ENCODE measurements at regions not wholly inside any gene's neighbourhood (a gene's known extent, or its start where the extent isn't known, plus 50 kb on each side); places are given as distances from the start of the nearest gene placed in this dataset.

DNA sequence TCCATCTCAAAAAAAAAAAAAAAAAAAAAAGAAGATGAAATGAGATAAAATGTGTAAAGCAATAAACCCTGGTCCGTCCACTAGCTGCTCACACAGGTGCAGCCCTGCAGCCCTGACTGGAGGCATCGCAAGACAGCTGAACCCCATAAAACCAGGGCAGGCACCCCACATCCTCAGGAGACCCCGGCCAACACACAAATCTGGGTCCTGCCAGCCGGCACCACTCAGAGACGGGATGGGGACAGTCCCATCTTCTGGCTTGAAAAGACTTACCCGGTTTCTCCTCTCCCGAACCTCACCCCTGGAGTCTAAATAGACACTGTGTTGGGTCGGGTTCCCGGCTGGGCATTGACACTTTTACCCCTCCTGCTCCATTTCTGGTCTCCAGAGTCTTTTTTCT is 52.7 kb upstream of the TNRC6C start:
- H3K4me3 ChIP-seq (ENCODE audit: low read depth in 1 of 2, low read length in 1 of 2), result no peak overlapping the region

DNA sequence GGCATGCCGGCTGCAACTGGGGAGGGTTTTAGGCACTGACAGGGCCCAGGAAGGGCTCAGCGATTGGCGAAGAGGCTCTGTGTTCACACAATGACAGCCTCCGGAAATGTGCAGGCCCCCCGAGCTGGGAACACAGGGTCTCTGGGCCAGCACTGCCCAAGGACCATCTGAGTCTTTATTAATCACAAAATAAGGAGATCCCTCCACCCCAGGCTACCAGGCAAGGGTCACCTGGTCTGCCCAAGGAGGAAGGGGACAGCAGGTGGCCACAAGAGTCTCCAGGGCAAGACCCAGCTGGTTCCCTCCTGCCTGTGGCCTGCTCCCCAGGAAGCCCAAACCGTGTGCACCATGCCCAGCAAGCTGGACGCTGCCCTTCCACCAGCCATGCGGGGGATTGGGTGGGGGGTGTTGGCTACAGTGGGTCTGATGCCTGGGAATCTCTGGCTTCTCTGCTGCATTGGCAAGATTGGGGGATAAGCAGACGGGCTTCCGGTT is 52.1 kb upstream of the TNRC6C start:
- H3K36me3 ChIP-seq, result no peaks in the 10 kb centered on the region
- H3K27me3 ChIP-seq, result peaks cover 90% of the 10 kb centered on the region
- H3K9me3 ChIP-seq, result no peaks in the 10 kb centered on the region
- H3K27ac ChIP-seq, result no peak overlapping the region
- TF ChIP-seq, protein P1, sequence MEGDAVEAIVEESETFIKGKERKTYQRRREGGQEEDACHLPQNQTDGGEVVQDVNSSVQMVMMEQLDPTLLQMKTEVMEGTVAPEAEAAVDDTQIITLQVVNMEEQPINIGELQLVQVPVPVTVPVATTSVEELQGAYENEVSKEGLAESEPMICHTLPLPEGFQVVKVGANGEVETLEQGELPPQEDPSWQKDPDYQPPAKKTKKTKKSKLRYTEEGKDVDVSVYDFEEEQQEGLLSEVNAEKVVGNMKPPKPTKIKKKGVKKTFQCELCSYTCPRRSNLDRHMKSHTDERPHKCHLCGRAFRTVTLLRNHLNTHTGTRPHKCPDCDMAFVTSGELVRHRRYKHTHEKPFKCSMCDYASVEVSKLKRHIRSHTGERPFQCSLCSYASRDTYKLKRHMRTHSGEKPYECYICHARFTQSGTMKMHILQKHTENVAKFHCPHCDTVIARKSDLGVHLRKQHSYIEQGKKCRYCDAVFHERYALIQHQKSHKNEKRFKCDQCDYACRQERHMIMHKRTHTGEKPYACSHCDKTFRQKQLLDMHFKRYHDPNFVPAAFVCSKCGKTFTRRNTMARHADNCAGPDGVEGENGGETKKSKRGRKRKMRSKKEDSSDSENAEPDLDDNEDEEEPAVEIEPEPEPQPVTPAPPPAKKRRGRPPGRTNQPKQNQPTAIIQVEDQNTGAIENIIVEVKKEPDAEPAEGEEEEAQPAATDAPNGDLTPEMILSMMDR (IDR thresholded peaks at IDR 0.05), result no peak
- no peaks in the 10 kb centered on the region for H3K4me1 ChIP-seq (ENCODE audit: control insufficient read depth in 1 of 2, insufficient read depth in 1 of 2, low read depth in 1 of 2, low read length in 1 of 2)
- no peak overlapping the region for H3K4me3 ChIP-seq (ENCODE audit: low read depth in 1 of 2, low read length in 1 of 2)

More for the DNA sequence above, 52.7 kb upstream of the TNRC6C start:
- TF ChIP-seq, protein P1 (IDR thresholded peaks at IDR 0.05), result no peak
- Histone ChIP-seq H3K36me3 (no peaks in the 10 kb centered on the region), H3K27ac (no peak overlapping the region), H3K9me3 (no peaks in the 10 kb centered on the region), H3K27me3 (peaks cover 91% of the 10 kb centered on the region), H3K4me1 (ENCODE audit: control insufficient read depth in 1 of 2, insufficient read depth in 1 of 2, low read depth in 1 of 2, low read length in 1 of 2) (no peaks in the 10 kb centered on the region)

DNA sequence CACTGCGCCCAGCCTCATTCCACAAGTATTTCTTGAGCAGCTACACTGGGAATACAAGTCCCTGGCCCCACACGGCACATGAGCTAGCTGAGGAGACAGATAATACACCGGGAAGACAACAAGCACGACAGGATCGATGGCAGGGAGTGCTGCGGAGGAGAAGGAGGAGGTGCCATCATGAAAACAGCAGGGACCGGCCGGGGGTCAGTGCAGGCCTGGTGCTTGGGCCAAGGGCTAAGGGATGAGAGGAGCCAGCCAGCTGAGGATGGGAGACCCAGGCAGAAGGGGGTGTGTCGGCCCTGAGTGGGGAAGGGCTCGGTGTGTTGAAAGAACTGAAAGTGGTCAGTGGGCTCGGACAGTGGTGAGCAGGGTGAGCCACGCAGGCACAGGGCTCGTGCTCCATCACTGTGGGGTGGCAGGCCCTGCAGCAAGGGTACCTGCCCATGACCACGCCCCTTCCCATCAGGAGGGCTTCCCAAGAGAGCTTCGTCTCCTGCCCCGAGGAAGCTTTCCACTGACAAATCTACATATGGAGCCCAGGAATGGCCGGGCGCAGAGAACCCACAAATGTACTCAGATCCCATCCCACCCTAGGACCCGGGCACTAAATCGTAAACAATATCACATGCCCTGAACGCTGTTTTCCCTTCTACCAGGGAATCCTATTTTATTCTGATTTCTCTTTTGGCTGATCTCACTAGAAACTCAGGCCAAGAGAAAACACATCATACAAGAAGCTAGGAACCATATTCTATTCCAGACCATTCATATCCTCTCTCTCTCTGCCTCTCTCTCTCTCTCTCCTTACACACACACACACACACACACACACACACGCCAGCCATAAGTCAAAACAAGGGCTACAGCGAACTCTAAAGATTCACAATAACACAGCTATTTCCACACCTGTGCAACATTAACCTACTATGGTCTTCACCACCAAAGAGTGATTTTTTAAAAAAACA is 50.7 kb upstream of the TNRC6C start:
- TF ChIP-seq, protein P1 (IDR thresholded peaks at IDR 0.05), result no peak
- Histone ChIP-seq H3K27me3 (peaks cover 91% of the 10 kb centered on the region), H3K4me3 (ENCODE audit: low read depth in 1 of 2, low read length in 1 of 2) (no peak overlapping the region), H3K27ac (no peak overlapping the region), H3K4me1 (ENCODE audit: control insufficient read depth in 1 of 2, insufficient read depth in 1 of 2, low read depth in 1 of 2, low read length in 1 of 2) (no peaks in the 10 kb centered on the region), H3K9me3 (no peaks in the 10 kb centered on the region), H3K36me3 (no peaks in the 10 kb centered on the region)

DNA sequence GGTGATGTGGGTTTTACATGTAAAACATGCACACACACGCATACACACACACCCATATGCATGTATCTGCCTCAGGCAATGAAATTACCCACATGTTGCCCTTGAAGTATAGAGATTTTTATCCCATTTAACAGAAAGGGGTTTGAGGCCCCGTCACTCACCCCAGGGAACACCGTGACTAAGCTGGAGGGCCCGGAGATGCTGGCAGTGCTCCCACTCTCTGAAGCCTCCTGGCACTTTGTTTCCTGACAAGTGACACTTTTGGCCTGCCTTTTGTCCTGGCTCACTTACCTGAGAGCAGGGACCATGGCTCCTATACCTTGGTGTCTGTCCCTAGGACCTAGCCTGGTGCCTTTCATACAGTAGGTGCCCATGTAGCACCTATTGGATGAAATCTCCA is 50.0 kb upstream of the TNRC6C start:
- TF ChIP-seq, protein P1 (IDR thresholded peaks at IDR 0.05), result no peak
- no peaks in the 10 kb centered on the region for H3K36me3 ChIP-seq
- H3K4me1 ChIP-seq (ENCODE audit: control insufficient read depth in 1 of 2, insufficient read depth in 1 of 2, low read depth in 1 of 2, low read length in 1 of 2), result no peaks in the 10 kb centered on the region
- peaks cover 90% of the 10 kb centered on the region for H3K27me3 ChIP-seq
- H3K27ac ChIP-seq, result no peak overlapping the region
- no peak overlapping the region for H3K4me3 ChIP-seq (ENCODE audit: low read depth in 1 of 2, low read length in 1 of 2)
- H3K9me3 ChIP-seq, result no peaks in the 10 kb centered on the region

Measured in neutrophil (primary cell).